AG04449 (cell line): ENCODE measurements at regions not wholly inside any gene's neighbourhood (a gene's known extent, or its start where the extent isn't known, plus 50 kb on each side); places are given as distances from the start of the nearest gene placed in this dataset.

ENCODE experiments used
- CTCF ChIA-PET: fragments of 350-600 bp; formaldehyde crosslinking; extraction: SDS; loops from one replicate; lab custom pipeline; 2021; ENCODE audit warnings: antibody characterized with exemption; lab: Yijun Ruan, JAX
- POLR2A ChIA-PET: fragments of 400-600, 350-600 bp; formaldehyde crosslinking; extraction: SDS; loops from one replicate; lab custom pipeline; 2020; ENCODE audit warnings: antibody characterized with exemption, inconsistent platforms; lab: Yijun Ruan, JAX
- DNase-seq: peaks from one replicate; pipeline ENCODE4 v3.0.0-alpha.2; 2010; ENCODE audit warnings: low read depth, low spot score
- H3K4me3 ChIP-seq: 2 replicates; pipeline ENCODE4 v1.5.1; 2011; ENCODE audit warnings: low read depth, mild to moderate bottlenecking, control low read depth, low read length
- TF ChIP-seq, protein P1 (sequence below): IDR thresholded peaks from one replicate; pipeline ENCODE4 v1.5.1; 2011; ENCODE audit warnings: mild to moderate bottlenecking, moderate library complexity, low read length, control low read depth, inconsistent platforms; ENCODE audit not compliant: insufficient read depth; ENCODE audit errors: missing control alignments

DNA sequence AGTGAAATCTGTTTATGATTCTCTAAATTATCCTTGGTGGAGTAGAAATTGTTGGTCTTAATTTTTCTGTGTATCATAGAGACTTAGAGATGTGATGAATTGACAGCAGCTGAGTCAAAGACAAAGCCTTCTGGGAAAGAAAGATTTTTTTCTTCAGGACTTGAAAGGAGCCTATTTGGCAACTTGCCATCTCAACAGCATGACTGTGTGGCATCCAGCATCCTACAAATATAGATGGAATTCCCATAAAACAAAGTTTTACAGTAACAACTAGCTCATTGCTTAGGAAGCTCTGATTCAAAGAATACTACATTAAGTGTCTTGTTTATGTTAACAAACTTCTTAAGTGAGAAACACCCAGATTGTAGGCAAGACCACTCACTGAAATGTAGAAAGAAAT, 79.2 kb upstream of the SETBP1 start:
- peak; percentile 77 for DNase-seq

DNA sequence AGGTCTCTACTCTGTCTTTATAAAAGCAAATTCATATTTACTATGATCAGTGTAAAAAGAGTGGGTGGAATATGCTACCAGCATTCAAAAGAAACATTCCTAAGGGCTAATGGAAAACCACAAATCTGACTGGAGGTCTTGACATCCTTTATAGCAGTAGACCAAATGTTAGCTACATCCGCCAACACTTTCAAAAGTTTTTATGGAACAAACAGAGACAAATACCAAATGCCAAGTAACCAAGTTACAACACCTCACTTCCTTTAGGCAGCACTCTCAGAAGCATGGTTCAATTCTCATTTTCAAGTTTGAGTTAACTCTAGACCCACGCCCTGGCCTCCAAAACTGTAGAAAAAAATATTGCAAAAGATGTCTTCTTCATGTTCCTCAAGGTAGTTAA, 78.3 kb upstream of the SETBP1 start:
- TF ChIP-seq, protein P1, sequence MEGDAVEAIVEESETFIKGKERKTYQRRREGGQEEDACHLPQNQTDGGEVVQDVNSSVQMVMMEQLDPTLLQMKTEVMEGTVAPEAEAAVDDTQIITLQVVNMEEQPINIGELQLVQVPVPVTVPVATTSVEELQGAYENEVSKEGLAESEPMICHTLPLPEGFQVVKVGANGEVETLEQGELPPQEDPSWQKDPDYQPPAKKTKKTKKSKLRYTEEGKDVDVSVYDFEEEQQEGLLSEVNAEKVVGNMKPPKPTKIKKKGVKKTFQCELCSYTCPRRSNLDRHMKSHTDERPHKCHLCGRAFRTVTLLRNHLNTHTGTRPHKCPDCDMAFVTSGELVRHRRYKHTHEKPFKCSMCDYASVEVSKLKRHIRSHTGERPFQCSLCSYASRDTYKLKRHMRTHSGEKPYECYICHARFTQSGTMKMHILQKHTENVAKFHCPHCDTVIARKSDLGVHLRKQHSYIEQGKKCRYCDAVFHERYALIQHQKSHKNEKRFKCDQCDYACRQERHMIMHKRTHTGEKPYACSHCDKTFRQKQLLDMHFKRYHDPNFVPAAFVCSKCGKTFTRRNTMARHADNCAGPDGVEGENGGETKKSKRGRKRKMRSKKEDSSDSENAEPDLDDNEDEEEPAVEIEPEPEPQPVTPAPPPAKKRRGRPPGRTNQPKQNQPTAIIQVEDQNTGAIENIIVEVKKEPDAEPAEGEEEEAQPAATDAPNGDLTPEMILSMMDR = no peak
- no peak for DNase-seq
- no peak overlapping the region for H3K4me3 ChIP-seq
- ChIA-PET CTCF (interaction anchor here (1.8 kb wide), 1 partner anchor 611 kb away, joined by 5 read pairs; no protein-coding TSS in a partner anchor), POLR2A (no interaction called here)

More for the DNA sequence above, 79.2 kb upstream of the SETBP1 start:
- no peak overlapping the region for H3K4me3 ChIP-seq
- POLR2A ChIA-PET = no interaction called here
- CTCF ChIA-PET = interaction anchor here (0.8 to 1.8 kb wide), 2 partner anchors 8 to 612 kb away, joined by 3 to 5 read pairs; no protein-coding TSS in a partner anchor
- TF ChIP-seq, protein P1 = no peak

DNA sequence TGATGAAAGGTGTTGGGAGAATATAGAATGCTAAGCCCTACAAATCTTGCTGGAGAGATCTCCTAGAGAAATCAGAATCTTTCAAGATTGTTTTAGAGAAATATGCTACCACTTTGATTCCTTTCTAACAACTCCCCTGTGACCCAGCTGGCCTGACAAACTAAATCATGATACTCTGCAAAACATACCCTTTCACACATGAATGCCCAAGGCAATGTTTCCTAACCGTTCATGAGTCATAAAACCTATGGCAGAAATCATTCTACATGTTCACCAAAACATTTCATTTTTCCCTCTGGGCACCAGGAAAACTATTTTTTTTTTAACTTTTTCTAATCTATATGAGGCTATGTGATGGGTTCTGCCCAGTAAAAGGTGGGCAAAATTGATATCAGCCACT, 77.8 kb upstream of the SETBP1 start:
- CTCF ChIA-PET = no interaction called here
- no peak for DNase-seq
- no peak overlapping the region for H3K4me3 ChIP-seq
- TF ChIP-seq, protein P1 = no peak
- POLR2A ChIA-PET = no interaction called here

DNA sequence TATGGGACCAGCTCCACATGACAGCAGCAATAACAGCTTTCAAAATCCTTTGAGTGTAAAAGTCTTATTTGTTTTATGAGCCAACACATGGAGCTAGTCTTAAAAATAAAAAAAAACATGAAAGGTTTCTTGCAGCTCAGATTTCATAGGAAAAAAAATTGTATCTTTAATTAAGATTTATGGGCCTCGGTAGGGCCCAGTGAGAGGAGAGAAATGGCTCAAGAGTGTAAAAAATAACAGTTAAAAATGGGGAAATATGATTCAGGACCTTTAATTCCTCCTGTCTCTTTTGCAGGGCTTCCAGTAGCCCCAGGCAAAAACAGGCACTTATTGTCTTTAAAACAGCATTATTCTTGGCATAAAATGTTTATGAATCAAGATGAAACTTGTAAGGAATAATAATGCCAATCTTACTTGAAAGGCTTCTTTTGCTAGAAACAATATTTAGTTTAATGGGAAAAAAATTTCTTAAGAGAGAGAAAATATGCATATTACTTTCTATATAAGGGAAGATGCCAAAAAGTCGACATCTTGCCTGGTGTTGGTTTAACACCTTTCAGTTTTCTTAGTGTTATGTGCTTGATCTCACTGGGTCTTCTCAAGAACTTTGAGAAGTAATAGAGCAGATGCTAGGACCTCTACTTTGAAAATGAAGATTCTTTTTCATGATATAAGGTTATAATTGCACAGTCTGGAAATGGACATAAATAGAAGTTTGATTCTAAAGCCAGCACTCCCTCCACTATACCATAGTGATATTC, 71.3 kb upstream of the SETBP1 start:
- no peak for DNase-seq
- CTCF ChIA-PET = interaction anchor here (0.7 kb wide), 1 partner anchor 8 kb away, joined by 3 read pairs; no protein-coding TSS in a partner anchor
- TF ChIP-seq, protein P1 = no peak
- H3K4me3 ChIP-seq = no peak overlapping the region
- POLR2A ChIA-PET = no interaction called here

DNA sequence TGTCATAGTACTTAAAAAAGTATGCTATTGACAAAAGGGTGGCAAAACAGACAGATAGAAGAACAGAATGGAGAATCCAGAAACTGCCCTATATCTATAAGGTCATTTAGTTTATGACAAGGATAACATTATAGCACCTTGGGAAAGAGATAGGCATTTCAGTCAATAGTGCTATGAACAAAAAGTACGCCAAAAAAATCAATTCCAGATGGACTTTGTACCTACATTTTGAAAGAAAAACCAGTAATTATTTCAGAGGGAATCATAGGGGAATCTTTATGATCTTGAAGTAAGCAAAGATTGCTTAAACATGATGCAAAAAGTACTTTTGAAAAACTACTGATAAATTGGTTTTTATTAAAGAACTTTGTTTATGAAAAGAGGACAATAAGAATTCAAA, 59.9 kb upstream of the SETBP1 start:
- ChIA-PET POLR2A (no interaction called here), CTCF (interaction anchor here (0.7 kb wide), 1 partner anchor 157 kb away, joined by 3 read pairs; no protein-coding TSS in a partner anchor)
- H3K4me3 ChIP-seq = no peak overlapping the region
- TF ChIP-seq, protein P1 = no peak
- no peak for DNase-seq

DNA sequence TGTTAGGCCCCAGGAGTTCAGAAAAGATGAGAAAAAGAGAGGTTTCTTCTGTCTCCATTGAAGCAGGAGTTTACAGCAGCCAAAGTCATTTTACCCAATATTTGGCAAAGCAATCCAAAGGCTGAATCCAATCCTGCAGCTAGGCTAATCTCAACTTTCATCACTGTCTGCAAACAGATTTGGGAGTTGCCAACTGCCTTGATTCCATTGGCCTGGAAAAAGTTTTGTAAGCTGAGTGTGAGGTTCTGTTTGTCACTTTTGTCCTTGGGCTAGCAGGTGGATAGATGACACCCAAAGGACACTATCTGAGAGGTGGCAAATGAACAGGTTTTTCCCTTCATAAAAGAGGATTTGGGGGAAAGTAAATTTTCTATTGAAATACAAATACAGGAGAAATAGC, 56.6 kb upstream of the SETBP1 start:
- TF ChIP-seq, protein P1 = no peak
- ChIA-PET POLR2A (no interaction called here), CTCF (no interaction called here)
- no peak for DNase-seq
- H3K4me3 ChIP-seq = no peak overlapping the region
